PFSK-1 (cell line): ENCODE measurements at regions not wholly inside any gene's neighbourhood (a gene's known extent, or its start where the extent isn't known, plus 50 kb on each side); places are given as distances from the start of the nearest gene placed in this dataset.

Experiments
- FOXP2 ChIP-seq: optimal IDR thresholded peaks from 2 replicates; pipeline ENCODE3; 2011; ENCODE audit warnings: borderline replicate concordance, control low read depth, inconsistent platforms; ENCODE audit not compliant: insufficient read depth; ENCODE audit errors: extremely low read length, extremely low read depth
- POLR2AphosphoS5 ChIP-seq: IDR thresholded peaks from 2 replicates; pipeline ENCODE4 v1.6.1; 2012; ENCODE audit warnings: low read depth, mild to moderate bottlenecking, control low read depth, low read length, moderate library complexity
- REST ChIP-seq, 2 experiments: IDR thresholded peaks; 2 replicates each; pipeline versions ENCODE4 v1.6.1 to v1.8.0; 2011 to 2012; ENCODE audit warnings: low read depth in 2 of 2, low read length in 2 of 2, control low read depth in 1 of 2, inconsistent platforms in 1 of 2, mild to moderate bottlenecking in 1 of 2, moderate library complexity in 1 of 2; ENCODE audit not compliant: insufficient read depth in 1 of 2
- SIN3A ChIP-seq: IDR thresholded peaks from 2 replicates; pipeline ENCODE4 v1.6.1; 2012; ENCODE audit warnings: mild to moderate bottlenecking, low read length, moderate library complexity, borderline replicate concordance; ENCODE audit not compliant: insufficient read depth
- TAF1 ChIP-seq: IDR thresholded peaks from 2 replicates; pipeline ENCODE4 v1.6.1; 2012; ENCODE audit warnings: low read length, control low read depth, borderline replicate concordance; ENCODE audit not compliant: insufficient read depth

GRCh38 chr4:27973056-27973455 lies 1112.4 kb downstream of the STIM2 start:
- no peak for TF ChIP-seq REST (IDR thresholded peaks at IDR 0.05; ENCODE audit: insufficient read depth in 1 of 2, low read depth in 2 of 2, low read length in 2 of 2)
- TF ChIP-seq POLR2AphosphoS5: no peak
- TF ChIP-seq SIN3A: no peak
- TF ChIP-seq TAF1: no peak
- TF ChIP-seq FOXP2: no peak
